ENCODE measurements at regions not wholly inside any gene's neighbourhood (a gene's known extent, or its start where the extent isn't known, plus 50 kb on each side); places are given as distances from the start of the nearest gene placed in this dataset.

DNA sequence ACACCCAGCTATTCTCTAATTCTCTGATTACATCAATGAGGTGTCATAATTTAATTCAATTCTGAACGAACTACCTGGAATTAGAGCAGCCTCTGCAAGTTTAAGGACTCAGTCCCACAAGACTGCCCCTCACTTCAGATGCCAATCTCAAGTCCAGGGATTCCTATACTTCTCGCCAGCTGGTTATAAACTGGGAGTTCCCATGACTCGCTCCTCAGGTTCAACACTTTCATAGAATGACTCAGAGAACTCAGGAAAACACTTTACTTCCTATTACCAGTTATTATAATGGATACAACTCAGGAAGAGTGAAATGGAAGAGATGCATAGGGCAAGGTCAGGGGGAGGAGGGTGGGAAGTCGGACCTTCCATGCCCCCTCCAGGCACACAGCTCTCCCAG, 112.3 kb upstream of the ATP5MC3 start:
- Mint-ChIP-seq H3K27ac (ENCODE audit: unreplicated experiment) (no peak overlapping the region), H3K36me3 (ENCODE audit: unreplicated experiment) (no peaks in the 10 kb centered on the region), H3K9me3 (ENCODE audit: unreplicated experiment) (no peaks in the 10 kb centered on the region), H3K4me1 (ENCODE audit: unreplicated experiment) (no peaks in the 10 kb centered on the region), H3K4me3 (ENCODE audit: unreplicated experiment) (no peak overlapping the region), H3K27me3 (ENCODE audit: unreplicated experiment) (peaks cover 53% of the 10 kb centered on the region)
- TF ChIP-seq, protein P1, sequence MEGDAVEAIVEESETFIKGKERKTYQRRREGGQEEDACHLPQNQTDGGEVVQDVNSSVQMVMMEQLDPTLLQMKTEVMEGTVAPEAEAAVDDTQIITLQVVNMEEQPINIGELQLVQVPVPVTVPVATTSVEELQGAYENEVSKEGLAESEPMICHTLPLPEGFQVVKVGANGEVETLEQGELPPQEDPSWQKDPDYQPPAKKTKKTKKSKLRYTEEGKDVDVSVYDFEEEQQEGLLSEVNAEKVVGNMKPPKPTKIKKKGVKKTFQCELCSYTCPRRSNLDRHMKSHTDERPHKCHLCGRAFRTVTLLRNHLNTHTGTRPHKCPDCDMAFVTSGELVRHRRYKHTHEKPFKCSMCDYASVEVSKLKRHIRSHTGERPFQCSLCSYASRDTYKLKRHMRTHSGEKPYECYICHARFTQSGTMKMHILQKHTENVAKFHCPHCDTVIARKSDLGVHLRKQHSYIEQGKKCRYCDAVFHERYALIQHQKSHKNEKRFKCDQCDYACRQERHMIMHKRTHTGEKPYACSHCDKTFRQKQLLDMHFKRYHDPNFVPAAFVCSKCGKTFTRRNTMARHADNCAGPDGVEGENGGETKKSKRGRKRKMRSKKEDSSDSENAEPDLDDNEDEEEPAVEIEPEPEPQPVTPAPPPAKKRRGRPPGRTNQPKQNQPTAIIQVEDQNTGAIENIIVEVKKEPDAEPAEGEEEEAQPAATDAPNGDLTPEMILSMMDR (IDR thresholded peaks at IDR 0.05) = no peak
- no peak for DNase-seq (ENCODE audit: extremely low spot score, unreplicated experiment)

DNA sequence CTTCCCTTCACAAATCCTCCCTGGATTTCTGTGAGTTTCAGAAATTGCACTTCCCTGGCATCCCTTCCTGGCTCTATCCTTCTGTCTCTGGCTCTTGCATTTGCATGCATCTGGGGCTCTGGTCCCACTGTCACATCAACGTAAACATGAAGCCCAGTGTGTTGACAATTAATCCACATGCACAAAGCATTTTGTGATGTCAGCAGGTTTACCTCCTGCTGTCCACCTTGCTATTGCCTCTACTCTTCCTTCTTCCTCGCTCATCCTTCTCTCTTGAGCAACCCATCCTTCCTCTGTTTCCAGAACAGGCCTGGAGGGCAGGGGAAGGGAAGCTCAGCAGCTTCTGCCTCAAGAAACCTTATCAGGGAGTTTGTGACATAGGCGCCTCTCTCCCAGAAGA, 111.7 kb upstream of the ATP5MC3 start:
- no peak for DNase-seq (ENCODE audit: extremely low spot score, unreplicated experiment)
- H3K4me3 Mint-ChIP-seq (ENCODE audit: unreplicated experiment) = no peak overlapping the region
- no peaks in the 10 kb centered on the region for H3K9me3 Mint-ChIP-seq (ENCODE audit: unreplicated experiment)
- peaks cover 57% of the 10 kb centered on the region for H3K27me3 Mint-ChIP-seq (ENCODE audit: unreplicated experiment)
- TF ChIP-seq, protein P1 (IDR thresholded peaks at IDR 0.05) = no peak
- H3K27ac Mint-ChIP-seq (ENCODE audit: unreplicated experiment) = no peak overlapping the region
- no peaks in the 10 kb centered on the region for H3K36me3 Mint-ChIP-seq (ENCODE audit: unreplicated experiment)
- H3K4me1 Mint-ChIP-seq (ENCODE audit: unreplicated experiment) = no peaks in the 10 kb centered on the region

DNA sequence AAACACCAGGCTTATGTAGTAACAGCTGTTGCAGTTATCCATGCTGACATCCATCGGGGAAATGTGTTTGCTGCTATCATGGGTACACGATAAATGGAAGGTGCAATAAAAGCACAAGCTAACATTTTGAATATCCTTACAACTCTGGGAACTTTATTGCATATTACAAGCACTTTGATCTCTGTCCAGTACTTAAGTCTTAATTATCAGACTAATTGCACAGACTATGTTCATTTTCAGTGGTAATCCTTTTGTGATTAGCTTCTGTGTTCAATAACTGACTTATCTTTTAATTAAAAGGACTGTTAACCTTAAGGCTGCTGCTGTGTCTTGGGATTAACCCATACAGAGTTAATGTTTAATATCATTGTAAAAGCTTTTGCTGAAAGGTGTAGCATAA, 101.4 kb upstream of the ATP5MC3 start:
- no peak overlapping the region for H3K4me3 Mint-ChIP-seq (ENCODE audit: unreplicated experiment)
- no peaks in the 10 kb centered on the region for H3K36me3 Mint-ChIP-seq (ENCODE audit: unreplicated experiment)
- no peaks in the 10 kb centered on the region for H3K9me3 Mint-ChIP-seq (ENCODE audit: unreplicated experiment)
- DNase-seq (ENCODE audit: extremely low spot score, unreplicated experiment) = no peak
- H3K27ac Mint-ChIP-seq (ENCODE audit: unreplicated experiment) = no peak overlapping the region
- TF ChIP-seq, protein P1 (IDR thresholded peaks at IDR 0.05) = no peak
- H3K27me3 Mint-ChIP-seq (ENCODE audit: unreplicated experiment) = peaks cover 50% of the 10 kb centered on the region
- H3K4me1 Mint-ChIP-seq (ENCODE audit: unreplicated experiment) = no peaks in the 10 kb centered on the region

DNA sequence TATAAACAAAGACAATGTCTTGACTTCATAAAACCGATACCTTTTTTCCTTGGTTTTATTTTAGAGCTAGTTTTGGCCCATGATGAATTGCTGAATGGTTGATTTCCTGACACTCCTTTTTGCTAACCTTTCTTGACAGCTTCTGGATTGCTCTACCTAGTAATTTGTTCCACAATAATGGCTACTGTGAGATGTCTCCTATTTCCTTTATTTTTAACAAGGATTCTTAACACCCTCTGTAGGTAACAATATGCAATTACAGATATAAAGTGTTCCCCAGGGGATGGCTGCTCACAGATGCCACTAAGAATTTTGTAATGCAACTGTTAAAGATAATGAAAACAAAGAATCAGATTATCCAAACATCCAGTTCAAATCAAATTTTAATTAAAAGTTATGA, 100.8 kb upstream of the ATP5MC3 start:
- peaks cover 52% of the 10 kb centered on the region for H3K27me3 Mint-ChIP-seq (ENCODE audit: unreplicated experiment)
- DNase-seq (ENCODE audit: extremely low spot score, unreplicated experiment) = no peak
- no peak overlapping the region for H3K4me3 Mint-ChIP-seq (ENCODE audit: unreplicated experiment)
- H3K27ac Mint-ChIP-seq (ENCODE audit: unreplicated experiment) = no peak overlapping the region
- H3K9me3 Mint-ChIP-seq (ENCODE audit: unreplicated experiment) = no peaks in the 10 kb centered on the region
- no peaks in the 10 kb centered on the region for H3K4me1 Mint-ChIP-seq (ENCODE audit: unreplicated experiment)
- TF ChIP-seq, protein P1 (IDR thresholded peaks at IDR 0.05) = peak; percentile 56
- H3K36me3 Mint-ChIP-seq (ENCODE audit: unreplicated experiment) = no peaks in the 10 kb centered on the region

DNA sequence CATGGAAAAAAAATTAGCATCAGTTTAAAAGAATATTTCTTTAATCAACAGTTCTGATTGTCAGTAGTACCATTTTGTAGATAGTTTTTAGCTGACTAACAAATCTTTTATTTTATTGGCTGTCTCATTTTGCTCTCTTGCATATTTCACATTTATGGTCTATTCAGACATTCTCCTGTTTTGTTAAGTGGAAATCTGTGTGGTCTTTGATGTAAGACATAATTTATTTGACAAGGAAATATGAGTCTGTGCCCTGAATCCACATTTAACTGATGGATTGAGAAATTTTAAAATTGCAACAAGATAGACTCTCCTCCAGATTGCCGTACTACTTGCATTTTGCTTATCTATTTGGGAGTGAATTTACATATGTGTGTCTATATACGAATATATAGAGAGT, 96.3 kb upstream of the ATP5MC3 start:
- H3K27ac Mint-ChIP-seq (ENCODE audit: unreplicated experiment) = no peak overlapping the region
- TF ChIP-seq, protein P1 (IDR thresholded peaks at IDR 0.05) = no peak
- no peak overlapping the region for H3K4me3 Mint-ChIP-seq (ENCODE audit: unreplicated experiment)
- DNase-seq (ENCODE audit: extremely low spot score, unreplicated experiment) = no peak
- no peaks in the 10 kb centered on the region for H3K4me1 Mint-ChIP-seq (ENCODE audit: unreplicated experiment)
- no peaks in the 10 kb centered on the region for H3K36me3 Mint-ChIP-seq (ENCODE audit: unreplicated experiment)
- no peaks in the 10 kb centered on the region for H3K9me3 Mint-ChIP-seq (ENCODE audit: unreplicated experiment)
- H3K27me3 Mint-ChIP-seq (ENCODE audit: unreplicated experiment) = peaks cover 58% of the 10 kb centered on the region

All from osteocyte (in vitro differentiated cells).